ENCODE measurements at regions not wholly inside any gene's neighbourhood (a gene's known extent, or its start where the extent isn't known, plus 50 kb on each side); places are given as distances from the start of the nearest gene placed in this dataset.

DNA sequence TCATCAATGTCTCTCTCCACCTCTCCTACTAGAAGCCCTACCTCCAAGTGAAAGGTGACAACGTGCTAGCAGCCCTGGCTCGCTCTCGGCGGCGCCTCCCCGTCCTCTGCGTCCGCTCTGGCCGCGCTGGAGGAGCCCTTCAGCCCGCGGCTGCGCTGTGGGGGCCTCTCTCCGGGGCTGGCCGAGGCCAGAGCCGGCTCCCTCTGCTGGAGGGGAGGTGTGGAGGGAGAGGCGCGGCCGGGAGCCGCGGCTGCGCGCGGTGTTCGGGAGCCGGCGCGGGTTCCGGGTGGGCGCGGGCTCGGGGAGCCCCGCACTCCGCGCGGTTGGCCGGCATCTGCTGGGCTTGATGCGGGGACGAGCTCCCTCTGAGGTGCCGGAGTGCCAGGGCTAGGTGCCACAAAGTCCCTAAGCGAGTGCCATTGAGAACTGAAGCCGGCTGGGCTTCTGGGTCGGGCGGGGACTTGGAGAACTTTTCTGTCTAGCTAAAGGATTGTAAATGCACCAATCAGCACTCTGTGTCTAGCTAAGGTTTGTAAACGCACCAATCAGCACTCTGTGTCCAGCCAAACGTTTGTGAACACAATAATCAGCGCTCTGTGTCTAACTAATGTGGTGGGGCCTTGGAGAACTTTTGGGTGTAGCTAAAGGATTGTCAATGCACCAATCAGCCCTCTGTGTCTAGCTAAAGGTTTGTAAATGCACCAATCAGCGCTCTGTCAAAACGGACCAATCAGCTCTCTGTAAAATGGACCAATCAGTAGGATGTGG is 84.8 kb upstream of the ARRDC4 start:
- H3K36me3 ChIP-seq (replicated peaks; ENCODE audit: insufficient read depth, low read depth), result no peaks in the 10 kb centered on the region
- H3K4me1 ChIP-seq (ENCODE audit: insufficient read depth), result no peaks in the 10 kb centered on the region
- H2AFZ ChIP-seq, result no peak overlapping the region
- no peak for DNase-seq (ENCODE audit: low spot score)
- H4K20me1 ChIP-seq (ENCODE audit: insufficient read depth, poor library complexity, severe bottlenecking), result no peaks in the 10 kb centered on the region
- no peak overlapping the region for H3K4me2 ChIP-seq
- no peak overlapping the region for H3K4me3 ChIP-seq
- H3K9me3 ChIP-seq (ENCODE audit: low read depth), result no peaks in the 10 kb centered on the region
- no peak overlapping the region for H3K27ac ChIP-seq
- H3K79me2 ChIP-seq, result no peaks in the 10 kb centered on the region
- no peaks in the 10 kb centered on the region for H3K27me3 ChIP-seq
- WGBS (ENCODE audit: low lambda C conversion rate, missing lambda C conversion rate), result 96% methylated on average over 27 of the region's 49 CpGs
- H3K9me2 ChIP-seq (replicated peaks; ENCODE audit: insufficient read depth), result no peaks in the 10 kb centered on the region
- TF ChIP-seq EZH2phosphoT487 (IDR thresholded peaks at IDR 0.05; ENCODE audit: low read depth, severe bottlenecking, unreplicated experiment) (no peak), EZH2 (IDR thresholded peaks at IDR 0.05; ENCODE audit: borderline replicate concordance) (no peak), CTCF (IDR thresholded peaks at IDR 0.05; ENCODE audit: poor library complexity) (no peak)

GRCh38 chr15:97876281-97876675 is 84.2 kb upstream of the ARRDC4 start:
- 92% methylated on average over 10 of the region's 10 CpGs for WGBS (ENCODE audit: low lambda C conversion rate, missing lambda C conversion rate)
- Histone ChIP-seq H3K4me1 (ENCODE audit: insufficient read depth) (no peaks in the 10 kb centered on the region), H3K36me3 (replicated peaks; ENCODE audit: insufficient read depth, low read depth) (no peaks in the 10 kb centered on the region), H4K20me1 (ENCODE audit: insufficient read depth, poor library complexity, severe bottlenecking) (no peaks in the 10 kb centered on the region), H2AFZ (no peak overlapping the region), H3K9me3 (ENCODE audit: low read depth) (no peaks in the 10 kb centered on the region), H3K79me2 (no peaks in the 10 kb centered on the region), H3K27me3 (no peaks in the 10 kb centered on the region), H3K4me3 (no peak overlapping the region), H3K4me2 (no peak overlapping the region), H3K27ac (no peak overlapping the region), H3K9me2 (replicated peaks; ENCODE audit: insufficient read depth) (no peaks in the 10 kb centered on the region)
- TF ChIP-seq CTCF (IDR thresholded peaks at IDR 0.05; ENCODE audit: poor library complexity) (no peak), EZH2 (IDR thresholded peaks at IDR 0.05; ENCODE audit: borderline replicate concordance) (no peak), EZH2phosphoT487 (IDR thresholded peaks at IDR 0.05; ENCODE audit: low read depth, severe bottlenecking, unreplicated experiment) (no peak)
- no peak for DNase-seq (ENCODE audit: low spot score)

DNA sequence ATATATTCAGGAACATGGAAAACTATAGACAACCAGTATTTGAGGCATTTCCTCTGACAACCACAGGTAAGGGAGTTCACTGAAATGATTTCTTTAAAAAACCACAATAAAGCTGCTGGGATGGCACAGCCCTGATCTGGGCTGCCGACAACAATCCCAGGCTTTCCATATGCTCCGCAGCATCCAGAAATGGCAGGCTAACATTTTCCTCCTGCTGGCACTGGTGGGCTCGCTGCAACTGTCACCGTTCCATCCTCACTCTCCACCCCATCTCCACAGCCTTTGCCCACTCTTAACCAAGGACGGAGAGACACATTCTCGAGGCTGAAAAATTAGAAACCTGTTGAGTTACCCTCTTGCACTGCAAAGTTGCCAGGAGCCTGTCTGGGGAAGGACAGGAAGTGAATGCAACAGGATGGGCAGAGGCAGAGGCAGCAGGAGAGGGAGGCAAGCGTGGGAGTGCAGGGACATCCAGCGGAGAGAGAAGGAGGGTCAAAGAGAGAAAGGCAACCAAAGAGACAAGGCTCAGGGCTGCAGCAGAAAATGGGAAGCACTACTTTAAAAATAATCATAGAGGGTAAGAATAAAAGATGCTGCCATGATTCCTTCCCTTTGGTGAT is 79.0 kb upstream of the ARRDC4 start:
- Histone ChIP-seq H3K79me2 (no peaks in the 10 kb centered on the region), H3K4me2 (no peak overlapping the region), H3K27me3 (no peaks in the 10 kb centered on the region), H4K20me1 (ENCODE audit: insufficient read depth, poor library complexity, severe bottlenecking) (no peaks in the 10 kb centered on the region), H3K4me1 (ENCODE audit: insufficient read depth) (no peaks in the 10 kb centered on the region), H3K27ac (no peak overlapping the region), H3K9me2 (replicated peaks; ENCODE audit: insufficient read depth) (no peaks in the 10 kb centered on the region), H3K9me3 (ENCODE audit: low read depth) (no peaks in the 10 kb centered on the region), H3K4me3 (no peak overlapping the region), H2AFZ (no peak overlapping the region), H3K36me3 (replicated peaks; ENCODE audit: insufficient read depth, low read depth) (no peaks in the 10 kb centered on the region)
- WGBS (ENCODE audit: low lambda C conversion rate, missing lambda C conversion rate), result 83% methylated on average over 8 of the region's 8 CpGs
- TF ChIP-seq CTCF (IDR thresholded peaks at IDR 0.05; ENCODE audit: poor library complexity), result no peak
- no peak for TF ChIP-seq EZH2 (IDR thresholded peaks at IDR 0.05; ENCODE audit: borderline replicate concordance)
- DNase-seq (ENCODE audit: low spot score), result no peak
